CD4-positive, alpha-beta memory T cell (primary cell): ENCODE measurements at regions not wholly inside any gene's neighbourhood (a gene's known extent, or its start where the extent isn't known, plus 50 kb on each side); places are given as distances from the start of the nearest gene placed in this dataset.

ENCODE experiments used
- CTCF ChIA-PET: fragments of 350-600 bp; sonication (Branson Sonifier 250); formaldehyde crosslinking; loops from one replicate; lab custom pipeline; 2021; ENCODE audit warnings: inconsistent platforms; ENCODE audit not compliant: partially characterized antibody; lab: Charles Lee
- POLR2A ChIA-PET: fragments of 350-600 bp; sonication (Branson Sonifier 250); formaldehyde crosslinking; loops from one replicate; lab custom pipeline; 2021; ENCODE audit not compliant: partially characterized antibody; lab: Charles Lee
- DNase-seq, 5 donors: peaks; one replicate each; pipeline versions ENCODE4 v3.0.0 to v3.0.0-alpha.2; 2020 to 2022; ENCODE audit warnings: mixed read lengths in 1 of 5
- H3K27ac ChIP-seq: one replicate; pipeline ENCODE4 v1.7.0; 2013; ENCODE audit warnings: low read depth, low read length
- H3K27me3 ChIP-seq: 2 replicates; pipeline ENCODE4 v1.7.0; 2013; ENCODE audit warnings: mild to moderate bottlenecking, low read length, moderate library complexity; ENCODE audit not compliant: insufficient read depth
- H3K36me3 ChIP-seq: 2 replicates; pipeline ENCODE4 v1.7.0; 2013; ENCODE audit warnings: mild to moderate bottlenecking, low read length, moderate library complexity; ENCODE audit not compliant: insufficient read depth
- H3K4me1 ChIP-seq: 2 replicates; pipeline ENCODE4 v1.7.0; 2013; ENCODE audit warnings: mild to moderate bottlenecking, low read length, moderate library complexity; ENCODE audit not compliant: insufficient read depth
- H3K4me3 ChIP-seq, 2 donors: one replicate each; pipeline ENCODE4 v1.7.0; 2013; ENCODE audit warnings: low read length in 2 of 2, mild to moderate bottlenecking in 1 of 2
- H3K9me3 ChIP-seq, 2 donors: one replicate each; pipeline ENCODE4 v1.7.0; 2013; ENCODE audit warnings: low read length in 2 of 2, control low read depth in 1 of 2; ENCODE audit not compliant: control insufficient read depth in 1 of 2
- H3K27ac Mint-ChIP-seq, 7 donors: one replicate each; pipeline ENCODE4 v1.8.0; 2020 to 2021; ENCODE audit warnings: mixed read lengths in 7 of 7, mild to moderate bottlenecking in 6 of 7, inconsistent platforms in 3 of 7, moderate library complexity in 3 of 7
- H3K27me3 Mint-ChIP-seq, 2 donors: one replicate each; pipeline ENCODE4 v1.8.0; 2020 to 2021; ENCODE audit warnings: mixed read lengths in 2 of 2
- H3K36me3 Mint-ChIP-seq, 2 donors: one replicate each; pipeline ENCODE4 v1.8.0; 2020 to 2021; ENCODE audit warnings: mixed read lengths in 2 of 2, inconsistent platforms in 1 of 2, mild to moderate bottlenecking in 1 of 2
- H3K4me1 Mint-ChIP-seq, 4 donors: one replicate each; pipeline ENCODE4 v1.8.0; 2020 to 2021; ENCODE audit warnings: mixed read lengths in 4 of 4, mild to moderate bottlenecking in 1 of 4
- H3K4me3 Mint-ChIP-seq, 8 donors: one replicate each; pipeline ENCODE4 v1.8.0; 2020 to 2021; ENCODE audit warnings: mixed read lengths in 8 of 8, mild to moderate bottlenecking in 7 of 8, moderate library complexity in 6 of 8, inconsistent platforms in 3 of 8
- H3K9me3 Mint-ChIP-seq, 8 donors: one replicate each; pipeline ENCODE4 v1.8.0; 2020 to 2021; ENCODE audit warnings: mixed read lengths in 8 of 8, mild to moderate bottlenecking in 5 of 8, inconsistent platforms in 3 of 8, moderate library complexity in 1 of 8
- intact Hi-C: fragments of 100-400 bp; cut with micrococcal nuclease; formaldehyde crosslinking; loops from one replicate; pipeline ENCODE4 v1.15.1; 2023

GRCh38 chr5:37989884-37990283, 150.0 kb upstream of the GDNF start:
- no peaks in the 10 kb centered on the region for H3K9me3 ChIP-seq
- Mint-ChIP-seq H3K27me3 (no peaks in the 10 kb centered on the region), H3K9me3 (peaks cover 0 to 5% (median 0%) of the 10 kb centered on the region in 8 donors), H3K4me1 (no peaks in the 10 kb centered on the region), H3K36me3 (no peaks in the 10 kb centered on the region), H3K27ac (no peak overlapping the region), H3K4me3 (no peak overlapping the region)
- no peak overlapping the region for H3K4me3 ChIP-seq
- no peak overlapping the region for H3K27ac ChIP-seq
- no peaks in the 10 kb centered on the region for H3K4me1 ChIP-seq
- intact Hi-C loops = no loop called here
- H3K27me3 ChIP-seq = no peaks in the 10 kb centered on the region
- DNase-seq = no peak
- CTCF ChIA-PET = no interaction called here
- no peaks in the 10 kb centered on the region for H3K36me3 ChIP-seq
- POLR2A ChIA-PET = no interaction called here

GRCh38 chr5:37988454-37989046, 148.7 kb upstream of the GDNF start:
- POLR2A ChIA-PET = no interaction called here
- Mint-ChIP-seq H3K27ac (no peak overlapping the region), H3K4me3 (no peak overlapping the region), H3K36me3 (no peaks in the 10 kb centered on the region), H3K4me1 (no peaks in the 10 kb centered on the region), H3K27me3 (no peaks in the 10 kb centered on the region), H3K9me3 (peaks cover 0 to 5% (median under 1%) of the 10 kb centered on the region in 8 donors)
- Histone ChIP-seq H3K27me3 (no peaks in the 10 kb centered on the region), H3K9me3 (no peaks in the 10 kb centered on the region), H3K4me3 (no peak overlapping the region), H3K36me3 (no peaks in the 10 kb centered on the region), H3K27ac (no peak overlapping the region), H3K4me1 (no peaks in the 10 kb centered on the region)
- DNase-seq = no peak
- intact Hi-C loops = no loop called here
- CTCF ChIA-PET = no interaction called here

- intact Hi-C loops = no loop called here
- Histone ChIP-seq H3K27me3 (no peaks in the 10 kb centered on the region), H3K9me3 (no peaks in the 10 kb centered on the region), H3K4me3 (no peak overlapping the region), H3K27ac (no peak overlapping the region), H3K4me1 (no peaks in the 10 kb centered on the region), H3K36me3 (no peaks in the 10 kb centered on the region)
- no peak overlapping the region for H3K4me3 Mint-ChIP-seq
- no peaks in the 10 kb centered on the region for H3K36me3 Mint-ChIP-seq
- H3K27me3 Mint-ChIP-seq = no peaks in the 10 kb centered on the region
- ChIA-PET CTCF (no interaction called here), POLR2A (no interaction called here)
- peaks cover 0 to 8% (median 4%) of the 10 kb centered on the region in 8 donors for H3K9me3 Mint-ChIP-seq
- H3K4me1 Mint-ChIP-seq = no peaks in the 10 kb centered on the region
- no peak for DNase-seq
- H3K27ac Mint-ChIP-seq = no peak overlapping the region
Measured at GRCh38 chr5:37984300-37984699, 144.5 kb upstream of the GDNF start.

- Histone ChIP-seq H3K4me1 (no peaks in the 10 kb centered on the region), H3K4me3 (no peak overlapping the region), H3K36me3 (no peaks in the 10 kb centered on the region), H3K9me3 (no peaks in the 10 kb centered on the region), H3K27ac (no peak overlapping the region), H3K27me3 (no peaks in the 10 kb centered on the region)
- no peaks in the 10 kb centered on the region for H3K27me3 Mint-ChIP-seq
- intact Hi-C loops = no loop called here
- ChIA-PET CTCF (no interaction called here), POLR2A (no interaction called here)
- H3K36me3 Mint-ChIP-seq = no peaks in the 10 kb centered on the region
- H3K4me1 Mint-ChIP-seq = no peaks in the 10 kb centered on the region
- peaks cover 0 to 8% (median 4%) of the 10 kb centered on the region in 8 donors for H3K9me3 Mint-ChIP-seq
- H3K27ac Mint-ChIP-seq = no peak overlapping the region
- DNase-seq = no peak
- H3K4me3 Mint-ChIP-seq = no peak overlapping the region
Measured at GRCh38 chr5:37983463-37983862, 143.6 kb upstream of the GDNF start.

GRCh38 chr5:37979559-37979958, 139.7 kb upstream of the GDNF start:
- no peaks in the 10 kb centered on the region for H3K36me3 ChIP-seq
- Mint-ChIP-seq H3K9me3 (peaks cover 0 to 16% (median 4%) of the 10 kb centered on the region in 8 donors), H3K4me1 (no peaks in the 10 kb centered on the region), H3K27me3 (no peaks in the 10 kb centered on the region), H3K27ac (no peak overlapping the region), H3K4me3 (no peak overlapping the region), H3K36me3 (no peaks in the 10 kb centered on the region)
- CTCF ChIA-PET = no interaction called here
- intact Hi-C loops = no loop called here
- no peak for DNase-seq
- H3K9me3 ChIP-seq = no peaks in the 10 kb centered on the region
- H3K4me3 ChIP-seq = no peak overlapping the region
- H3K4me1 ChIP-seq = no peaks in the 10 kb centered on the region
- no peak overlapping the region for H3K27ac ChIP-seq
- H3K27me3 ChIP-seq = no peaks in the 10 kb centered on the region
- POLR2A ChIA-PET = no interaction called here

- Mint-ChIP-seq H3K9me3 (peaks cover 0 to 10% (median 2%) of the 10 kb centered on the region in 8 donors), H3K27ac (no peak overlapping the region), H3K4me1 (no peaks in the 10 kb centered on the region), H3K36me3 (no peaks in the 10 kb centered on the region), H3K27me3 (peaks cover 0 to 1% of the 10 kb centered on the region in 2 donors), H3K4me3 (no peak overlapping the region)
- ChIA-PET CTCF (no interaction called here), POLR2A (no interaction called here)
- H3K36me3 ChIP-seq = no peaks in the 10 kb centered on the region
- no peaks in the 10 kb centered on the region for H3K9me3 ChIP-seq
- intact Hi-C loops = no loop called here
- H3K4me1 ChIP-seq = no peaks in the 10 kb centered on the region
- no peak overlapping the region for H3K27ac ChIP-seq
- no peak for DNase-seq
- no peak overlapping the region for H3K4me3 ChIP-seq
- no peaks in the 10 kb centered on the region for H3K27me3 ChIP-seq
Measured at GRCh38 chr5:37975531-37975930, 135.7 kb upstream of the GDNF start.

- Histone ChIP-seq H3K27me3 (no peaks in the 10 kb centered on the region), H3K27ac (no peak overlapping the region), H3K9me3 (no peaks in the 10 kb centered on the region), H3K4me3 (no peak overlapping the region), H3K4me1 (no peaks in the 10 kb centered on the region), H3K36me3 (no peaks in the 10 kb centered on the region)
- no peak for DNase-seq
- Mint-ChIP-seq H3K36me3 (no peaks in the 10 kb centered on the region), H3K27me3 (peaks cover 0 to 1% of the 10 kb centered on the region in 2 donors), H3K4me3 (no peak overlapping the region), H3K27ac (no peak overlapping the region), H3K9me3 (peaks cover 0 to 2% (median 0%) of the 10 kb centered on the region in 8 donors), H3K4me1 (no peaks in the 10 kb centered on the region)
- intact Hi-C loops = no loop called here
- CTCF ChIA-PET = no interaction called here
- POLR2A ChIA-PET = no interaction called here
Measured at GRCh38 chr5:37971483-37972024, 131.7 kb upstream of the GDNF start.
